ENCODE measurements at regions not wholly inside any gene's neighbourhood (a gene's known extent, or its start where the extent isn't known, plus 50 kb on each side); places are given as distances from the start of the nearest gene placed in this dataset.

DNA sequence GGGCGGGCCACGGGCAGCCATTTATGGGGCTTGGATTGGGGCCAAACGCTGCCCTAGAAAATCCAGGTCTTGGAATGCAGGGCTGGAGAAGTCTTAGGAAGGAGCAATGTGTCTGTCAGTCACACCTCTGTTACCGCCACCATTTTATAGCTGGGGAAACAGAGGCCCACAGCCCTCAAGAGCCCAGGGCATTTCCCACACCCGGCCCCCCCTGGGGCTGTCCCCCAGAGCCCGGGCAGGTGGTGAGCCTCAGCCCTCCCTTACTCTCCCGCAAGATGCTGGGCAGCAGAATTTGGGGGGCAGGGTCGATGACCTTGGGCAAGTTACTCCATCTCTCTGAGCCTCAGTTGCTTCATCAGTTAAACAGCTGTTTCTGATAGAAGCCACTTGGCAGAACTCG is 508.2 kb downstream of the SHQ1 start:
- Histone ChIP-seq H3K4ac (replicated peaks; ENCODE audit: insufficient read length, low read depth, low read length) (no peak overlapping the region), H2BK12ac (ENCODE audit: low read depth, low read length) (no peak overlapping the region), H4K8ac (ENCODE audit: extremely low read depth, insufficient read depth, low read length) (no peak overlapping the region), H3K56ac (replicated peaks; ENCODE audit: insufficient read length, low read depth, low read length) (no peak overlapping the region), H3K27ac (ENCODE audit: low read depth, low read length) (no peak overlapping the region), H3K9me3 (ENCODE audit: insufficient read depth in 2 of 2, low read depth in 1 of 2, low read length in 1 of 2) (no peaks in the 10 kb centered on the region), H3K18ac (ENCODE audit: extremely low read depth, low read length) (no peak overlapping the region), H3K27me3 (replicated peaks in 1 of 4; ENCODE audit: control insufficient read depth in 3 of 4, extremely low read depth in 1 of 4, insufficient read depth in 3 of 4, low read length in 3 of 4) (no peaks in the 10 kb centered on the region; a peak in 1 of 7 replicates), H3K23ac (ENCODE audit: insufficient read length) (no peak overlapping the region), H3K4me1 (replicated peaks in 1 of 4; ENCODE audit: control insufficient read depth in 3 of 4, insufficient read depth in 4 of 4, low read length in 3 of 4) (peaks cover 3 to 17% (median 7%) of the 10 kb centered on the region in 4 experiments), H4K91ac (replicated peaks; ENCODE audit: insufficient read length, low read length) (no peak overlapping the region), H3K4me2 (ENCODE audit: insufficient read depth in 1 of 2, low read depth in 2 of 2, low read length in 2 of 2) (no peak overlapping the region), H3K23me2 (ENCODE audit: low read depth, low read length) (peaks cover 6% of the 10 kb centered on the region), H3K36me3 (ENCODE audit: control insufficient read depth in 2 of 4, insufficient read depth in 4 of 4, low read length in 3 of 4) (no peaks in the 10 kb centered on the region), H2BK15ac (ENCODE audit: low read length) (no peak overlapping the region), H3K9ac (replicated peaks in 1 of 4; ENCODE audit: extremely low read depth in 1 of 4, low read depth in 3 of 4, low read length in 3 of 4) (no peak overlapping the region), H3K79me2 (ENCODE audit: control insufficient read depth in 1 of 2, insufficient read depth in 2 of 2, low read length in 2 of 2) (no peaks in the 10 kb centered on the region), H3K4me3 (ENCODE audit: extremely low read depth in 1 of 4, insufficient read depth in 2 of 4, low read depth in 3 of 4, low read length in 4 of 4) (no peak overlapping the region), H2BK120ac (replicated peaks; ENCODE audit: low read depth, low read length) (no peak overlapping the region), H2BK5ac (ENCODE audit: low read depth, low read length) (no peak overlapping the region), H3K79me1 (ENCODE audit: low read depth, low read length) (no peaks in the 10 kb centered on the region), H4K20me1 (replicated peaks in 1 of 2; ENCODE audit: control insufficient read depth in 1 of 2, insufficient read depth in 2 of 2, low read length in 2 of 2) (peaks cover 0 to 5% of the 10 kb centered on the region in 2 experiments), H2AK5ac (ENCODE audit: low read depth, low read length) (no peak overlapping the region), H3K14ac (ENCODE audit: insufficient read length) (no peak overlapping the region), H4K5ac (ENCODE audit: insufficient read length, low read depth, low read length) (no peak overlapping the region), H2BK20ac (ENCODE audit: low read length) (no peak overlapping the region), H2AFZ (ENCODE audit: low read length) (no peak overlapping the region)
- WGBS, 2 experiments (ENCODE audit: extremely low coverage in 1 of 2, insufficient coverage in 1 of 2, insufficient read length in 1 of 2, insufficient replicate concordance in 2 of 2, low coverage in 1 of 2, low lambda C conversion rate in 2 of 2, missing lambda C conversion rate in 1 of 2) = 90% methylated on average over 5 of the region's 9 CpGs; no CpG with 5 or more reads in 1 of the 2 experiments
- FAIRE-seq (no peak), DNase-seq (ENCODE audit: low read depth in 1 of 2, low spot score in 2 of 2) (no peak)
- ChIA-PET CTCF (ENCODE audit: partially characterized antibody) (interaction anchor here (0.5 to 3.1 kb wide), 6 partner anchors 10 to 618 kb away, joined by 3 to 14 read pairs (median 3); no protein-coding TSS in a partner anchor), POLR2A (ENCODE audit: partially characterized antibody) (no interaction called here)
- TF ChIP-seq E2F6 (IDR thresholded peaks at IDR 0.05) (no peak), ATF3 (IDR thresholded peaks at IDR 0.05; ENCODE audit: insufficient read depth, low read depth, low read length) (no peak), CHD2 (IDR thresholded peaks at IDR 0.05; ENCODE audit: low read length) (no peak), CREB1 (IDR thresholded peaks at IDR 0.05) (no peak), RNF2 (IDR thresholded peaks at IDR 0.05; ENCODE audit: borderline replicate concordance, low read depth, low read length, missing control alignments, poor library complexity, severe bottlenecking) (no peak), CTBP2 (IDR thresholded peaks at IDR 0.05; ENCODE audit: borderline replicate concordance, insufficient read depth, insufficient read length, low read length) (no peak), SAP30 (IDR thresholded peaks at IDR 0.05; ENCODE audit: insufficient read depth, insufficient replicate concordance, low read length) (no peak), JUN (IDR thresholded peaks at IDR 0.05; ENCODE audit: low read depth, low read length) (no peak), POLR2AphosphoS5 (IDR thresholded peaks at IDR 0.05; ENCODE audit: low read depth, low read length) (no peak), NRF1 (IDR thresholded peaks at IDR 0.05; ENCODE audit: low read depth, low read length) (no peak), CBX8 (IDR thresholded peaks at IDR 0.05; ENCODE audit: borderline replicate concordance, low read depth, low read length) (no peak), MAFK (IDR thresholded peaks at IDR 0.05; ENCODE audit: low read depth, low read length) (no peak)

Data from H1 (cell line).